ENCODE measurements at regions not wholly inside any gene's neighbourhood (a gene's known extent, or its start where the extent isn't known, plus 50 kb on each side); places are given as distances from the start of the nearest gene placed in this dataset.

GRCh38 chr22:23409976-23410375 is 170.1 kb downstream of the IGLL1 start:
- no TSS peak for BruUV-seq (replicated peaks)
- H3K9me3 ChIP-seq (ENCODE audit: low read depth, low read length, poor library complexity, severe bottlenecking): no peaks in the 10 kb centered on the region
- POLR2A ChIA-PET (ENCODE audit: low non-redundant PET): no interaction called here
- H3K36me3 ChIP-seq (ENCODE audit: insufficient read depth, low read length, poor library complexity, severe bottlenecking): no peaks in the 10 kb centered on the region
- CTCF ChIA-PET: interaction anchor here (0.6 to 1.0 kb wide), 2 partner anchors 37 to 440 kb away, joined by 3 read pairs; no protein-coding TSS in a partner anchor
- DNase-seq (ENCODE audit: low spot score): no peak
- no peak for TF ChIP-seq CTCF (conservative IDR thresholded peaks at IDR 0.05; ENCODE audit: low read depth, low read length)
- no peak for TF ChIP-seq EZH2 (IDR thresholded peaks at IDR 0.05; ENCODE audit: borderline replicate concordance, low read depth, low read length, poor library complexity, severe bottlenecking)
- no peaks in the 10 kb centered on the region for H3K4me1 ChIP-seq (ENCODE audit: insufficient read depth, low read length, poor library complexity, severe bottlenecking)
- H3K4me3 ChIP-seq (ENCODE audit: low read depth, low read length, poor library complexity, severe bottlenecking): no peak overlapping the region
- no peaks in the 10 kb centered on the region for H3K27me3 ChIP-seq (replicated peaks; ENCODE audit: insufficient read depth, low read depth, low read length, poor library complexity)
- intact Hi-C loops (cut with micrococcal nuclease; ENCODE audit: unreplicated experiment): loop anchor here (10.0 kb wide), 1 partner anchor 185 kb away; no protein-coding TSS in a partner anchor
- no peak overlapping the region for H3K27ac ChIP-seq (ENCODE audit: low read depth, low read length, poor library complexity, severe bottlenecking)

- Histone ChIP-seq H3K27me3 (replicated peaks; ENCODE audit: insufficient read depth, low read depth, low read length, poor library complexity) (no peaks in the 10 kb centered on the region), H3K4me1 (ENCODE audit: insufficient read depth, low read length, poor library complexity, severe bottlenecking) (no peaks in the 10 kb centered on the region), H3K27ac (ENCODE audit: low read depth, low read length, poor library complexity, severe bottlenecking) (no peak overlapping the region), H3K36me3 (ENCODE audit: insufficient read depth, low read length, poor library complexity, severe bottlenecking) (no peaks in the 10 kb centered on the region), H3K9me3 (ENCODE audit: low read depth, low read length, poor library complexity, severe bottlenecking) (no peaks in the 10 kb centered on the region), H3K4me3 (ENCODE audit: low read depth, low read length, poor library complexity, severe bottlenecking) (no peak overlapping the region)
- BruUV-seq (replicated peaks): no TSS peak
- intact Hi-C loops (cut with micrococcal nuclease; ENCODE audit: unreplicated experiment): loop anchor here (10.0 kb wide), 1 partner anchor 186 kb away; no protein-coding TSS in a partner anchor
- POLR2A ChIA-PET (ENCODE audit: low non-redundant PET): no interaction called here
- CTCF ChIA-PET: no interaction called here
- TF ChIP-seq CTCF (conservative IDR thresholded peaks at IDR 0.05; ENCODE audit: low read depth, low read length) (no peak), EZH2 (IDR thresholded peaks at IDR 0.05; ENCODE audit: borderline replicate concordance, low read depth, low read length, poor library complexity, severe bottlenecking) (no peak)
- DNase-seq (ENCODE audit: low spot score): no peak
These were observed 171.8 kb downstream of the IGLL1 start for GRCh38 chr22:23408321-23408720.

- ChIA-PET POLR2A (ENCODE audit: low non-redundant PET) (no interaction called here), CTCF (interaction anchor here (0.7 to 0.8 kb wide), 2 partner anchors 41 to 130 kb away, joined by 3 to 7 read pairs; no protein-coding TSS in a partner anchor)
- no peak for DNase-seq (ENCODE audit: low spot score)
- no peaks in the 10 kb centered on the region for H3K9me3 ChIP-seq (ENCODE audit: low read depth, low read length, poor library complexity, severe bottlenecking)
- intact Hi-C loops (cut with micrococcal nuclease; ENCODE audit: unreplicated experiment): loop anchor here (10.0 kb wide), 1 partner anchor 189 kb away; no protein-coding TSS in a partner anchor
- no peaks in the 10 kb centered on the region for H3K27me3 ChIP-seq (replicated peaks; ENCODE audit: insufficient read depth, low read depth, low read length, poor library complexity)
- H3K36me3 ChIP-seq (ENCODE audit: insufficient read depth, low read length, poor library complexity, severe bottlenecking): no peaks in the 10 kb centered on the region
- no peaks in the 10 kb centered on the region for H3K4me1 ChIP-seq (ENCODE audit: insufficient read depth, low read length, poor library complexity, severe bottlenecking)
- no peak overlapping the region for H3K27ac ChIP-seq (ENCODE audit: low read depth, low read length, poor library complexity, severe bottlenecking)
- no peak for TF ChIP-seq CTCF (conservative IDR thresholded peaks at IDR 0.05; ENCODE audit: low read depth, low read length)
- TF ChIP-seq EZH2 (IDR thresholded peaks at IDR 0.05; ENCODE audit: borderline replicate concordance, low read depth, low read length, poor library complexity, severe bottlenecking): no peak
- H3K4me3 ChIP-seq (ENCODE audit: low read depth, low read length, poor library complexity, severe bottlenecking): no peak overlapping the region
- no TSS peak for BruUV-seq (replicated peaks)
These were observed 174.7 kb downstream of the IGLL1 start for GRCh38 chr22:23405366-23405851.
